Astrocyte (in vitro differentiated cells and primary cell): ENCODE measurements at regions not wholly inside any gene's neighbourhood (a gene's known extent, or its start where the extent isn't known, plus 50 kb on each side); places are given as distances from the start of the nearest gene placed in this dataset.

ENCODE experiments used
- DNase-seq: peaks from one replicate; pipeline ENCODE4 v3.0.0-alpha.2; 2010; ENCODE audit warnings: low read depth
- FAIRE-seq: peaks from 2 replicates; lab custom pipeline; 2011; peaks lifted over from hg19 to GRCh38; lab: Jason Lieb, UNC
- H2AFZ ChIP-seq: 2 replicates; pipeline ENCODE4 v1.6.0; 2012; ENCODE audit warnings: low read depth, low read length, inconsistent platforms
- H3K27ac ChIP-seq: 2 replicates; pipeline ENCODE4 v1.5.1; 2011; ENCODE audit warnings: low read depth, low read length, inconsistent platforms
- H3K27me3 ChIP-seq: 2 replicates; pipeline ENCODE4 v1.6.0; 2011; ENCODE audit warnings: low read length, inconsistent platforms; ENCODE audit not compliant: insufficient read depth
- H3K36me3 ChIP-seq: 2 replicates; pipeline ENCODE4 v1.5.1; 2011; ENCODE audit warnings: low read length, inconsistent platforms; ENCODE audit not compliant: insufficient read depth
- H3K4me1 ChIP-seq: 2 replicates; pipeline ENCODE4 v1.5.1; 2011; ENCODE audit warnings: low read length, inconsistent platforms; ENCODE audit not compliant: insufficient read depth
- H3K4me2 ChIP-seq: 2 replicates; pipeline ENCODE4 v1.6.0; 2012; ENCODE audit warnings: low read length, inconsistent platforms
- H3K4me3 ChIP-seq: 2 replicates; pipeline ENCODE4 v1.5.1; 2011; ENCODE audit warnings: low read depth, mild to moderate bottlenecking, low read length, inconsistent platforms; ENCODE audit not compliant: insufficient read depth
- H3K79me2 ChIP-seq: 2 replicates; pipeline ENCODE4 v1.6.0; 2012; ENCODE audit warnings: mild to moderate bottlenecking, low read length, inconsistent platforms; ENCODE audit not compliant: insufficient read depth
- H3K9ac ChIP-seq: 2 replicates; pipeline ENCODE4 v1.6.0; 2012; ENCODE audit warnings: mild to moderate bottlenecking, low read length, inconsistent platforms
- H3K9me3 ChIP-seq: 2 replicates; pipeline ENCODE4 v1.5.1; 2012; ENCODE audit warnings: low read depth, mild to moderate bottlenecking, low read length, inconsistent platforms; ENCODE audit not compliant: insufficient read depth
- H4K20me1 ChIP-seq: 2 replicates; pipeline ENCODE4 v1.6.0; 2012; ENCODE audit warnings: low read length, inconsistent platforms; ENCODE audit not compliant: insufficient read depth
- H3K27ac Mint-ChIP-seq: one replicate; pipeline ENCODE4 v1.8.0; 2021; ENCODE audit warnings: mild to moderate bottlenecking, mixed read lengths; ENCODE audit not compliant: unreplicated experiment
- H3K27me3 Mint-ChIP-seq: one replicate; pipeline ENCODE4 v1.8.0; 2021; ENCODE audit warnings: low read depth, mixed read lengths; ENCODE audit not compliant: unreplicated experiment
- H3K36me3 Mint-ChIP-seq: one replicate; pipeline ENCODE4 v1.8.0; 2021; ENCODE audit warnings: low read depth, mixed read lengths; ENCODE audit not compliant: unreplicated experiment
- H3K4me1 Mint-ChIP-seq: one replicate; pipeline ENCODE4 v1.8.0; 2021; ENCODE audit warnings: low read depth, mixed read lengths; ENCODE audit not compliant: unreplicated experiment
- H3K4me3 Mint-ChIP-seq: one replicate; pipeline ENCODE4 v1.8.0; 2021; ENCODE audit warnings: mild to moderate bottlenecking, moderate library complexity, mixed read lengths; ENCODE audit not compliant: unreplicated experiment
- H3K9me3 Mint-ChIP-seq: one replicate; pipeline ENCODE4 v1.8.0; 2021; ENCODE audit warnings: mild to moderate bottlenecking, mixed read lengths; ENCODE audit not compliant: unreplicated experiment
- CTCF ChIP-seq: IDR thresholded peaks from 2 replicates; pipeline ENCODE4 v1.5.1; 2011; ENCODE audit warnings: low read depth, mild to moderate bottlenecking, inconsistent platforms, low read length, moderate library complexity; ENCODE audit not compliant: insufficient read depth
- EZH2 ChIP-seq: IDR thresholded peaks from 2 replicates; pipeline ENCODE4 v1.6.1; 2012; ENCODE audit warnings: mild to moderate bottlenecking, low read length, inconsistent platforms; ENCODE audit not compliant: insufficient read depth

GRCh38 chr2:57867730-57868129, 178.9 kb upstream of the VRK2 start:
- Histone ChIP-seq H3K27ac (no peak overlapping the region), H3K9ac (no peak overlapping the region), H3K9me3 (no peaks in the 10 kb centered on the region), H3K4me2 (no peak overlapping the region), H3K4me3 (no peak overlapping the region), H3K79me2 (no peaks in the 10 kb centered on the region), H3K4me1 (no peaks in the 10 kb centered on the region), H3K27me3 (no peaks in the 10 kb centered on the region), H3K36me3 (no peaks in the 10 kb centered on the region), H2AFZ (no peak overlapping the region), H4K20me1 (no peaks in the 10 kb centered on the region)
- Mint-ChIP-seq H3K27me3 (no peaks in the 10 kb centered on the region), H3K4me1 (no peaks in the 10 kb centered on the region), H3K9me3 (no peaks in the 10 kb centered on the region), H3K4me3 (no peak overlapping the region), H3K27ac (no peak overlapping the region), H3K36me3 (no peaks in the 10 kb centered on the region)
- DNase-seq: no peak
- TF ChIP-seq EZH2 (no peak), CTCF (no peak)
- no peak for FAIRE-seq

- Histone ChIP-seq H3K27ac (no peak overlapping the region), H3K27me3 (no peaks in the 10 kb centered on the region), H3K4me2 (no peak overlapping the region), H3K9me3 (no peaks in the 10 kb centered on the region), H4K20me1 (no peaks in the 10 kb centered on the region), H3K79me2 (no peaks in the 10 kb centered on the region), H3K4me3 (no peak overlapping the region), H3K9ac (no peak overlapping the region), H3K36me3 (no peaks in the 10 kb centered on the region), H3K4me1 (no peaks in the 10 kb centered on the region), H2AFZ (no peak overlapping the region)
- no peaks in the 10 kb centered on the region for H3K4me1 Mint-ChIP-seq
- TF ChIP-seq CTCF (no peak), EZH2 (no peak)
- H3K4me3 Mint-ChIP-seq: no peak overlapping the region
- H3K27ac Mint-ChIP-seq: no peak overlapping the region
- H3K36me3 Mint-ChIP-seq: no peaks in the 10 kb centered on the region
- no peak for FAIRE-seq
- no peaks in the 10 kb centered on the region for H3K27me3 Mint-ChIP-seq
- no peaks in the 10 kb centered on the region for H3K9me3 Mint-ChIP-seq
- DNase-seq: no peak
Observed at GRCh38 chr2:57868619-57869139, 177.9 kb upstream of the VRK2 start.

GRCh38 chr2:57869758-57870344, 176.8 kb upstream of the VRK2 start:
- no peak for FAIRE-seq
- no peaks in the 10 kb centered on the region for H3K9me3 Mint-ChIP-seq
- no peak for DNase-seq
- H3K4me3 Mint-ChIP-seq: no peak overlapping the region
- Histone ChIP-seq H3K27me3 (no peaks in the 10 kb centered on the region), H3K36me3 (no peaks in the 10 kb centered on the region), H3K4me1 (no peaks in the 10 kb centered on the region), H3K27ac (no peak overlapping the region), H2AFZ (no peak overlapping the region), H3K4me2 (no peak overlapping the region), H4K20me1 (no peaks in the 10 kb centered on the region), H3K79me2 (no peaks in the 10 kb centered on the region), H3K9ac (no peak overlapping the region), H3K9me3 (no peaks in the 10 kb centered on the region), H3K4me3 (no peak overlapping the region)
- H3K36me3 Mint-ChIP-seq: no peaks in the 10 kb centered on the region
- TF ChIP-seq EZH2 (no peak), CTCF (no peak)
- H3K27me3 Mint-ChIP-seq: no peaks in the 10 kb centered on the region
- H3K27ac Mint-ChIP-seq: no peak overlapping the region
- H3K4me1 Mint-ChIP-seq: no peaks in the 10 kb centered on the region
